ENCODE measurements at regions not wholly inside any gene's neighbourhood (a gene's known extent, or its start where the extent isn't known, plus 50 kb on each side); places are given as distances from the start of the nearest gene placed in this dataset.

DNA sequence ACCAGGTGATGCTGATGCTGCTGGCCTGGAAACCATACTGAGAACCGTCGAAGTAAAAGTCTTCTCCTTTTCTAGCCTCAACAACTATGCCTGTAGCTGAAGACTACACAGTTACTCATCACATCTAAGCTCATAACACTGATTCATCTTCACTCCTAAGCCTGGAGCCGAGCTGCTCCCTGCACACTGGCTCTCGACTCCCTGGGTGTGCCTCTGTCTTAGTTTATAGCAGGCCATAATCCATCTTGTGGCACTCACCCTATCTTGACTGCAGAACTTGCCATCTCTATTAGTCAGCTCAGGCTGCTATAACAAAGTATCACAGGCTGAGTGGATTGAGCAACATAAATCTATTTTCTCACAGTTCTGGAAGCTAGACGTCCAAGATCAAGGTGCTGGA lies 191.0 kb downstream of the UNC5CL start:
- intact Hi-C loops (cut with micrococcal nuclease): loop anchor here (5.0 kb wide), 1 partner anchor 469 kb away; no protein-coding TSS in a partner anchor

DNA sequence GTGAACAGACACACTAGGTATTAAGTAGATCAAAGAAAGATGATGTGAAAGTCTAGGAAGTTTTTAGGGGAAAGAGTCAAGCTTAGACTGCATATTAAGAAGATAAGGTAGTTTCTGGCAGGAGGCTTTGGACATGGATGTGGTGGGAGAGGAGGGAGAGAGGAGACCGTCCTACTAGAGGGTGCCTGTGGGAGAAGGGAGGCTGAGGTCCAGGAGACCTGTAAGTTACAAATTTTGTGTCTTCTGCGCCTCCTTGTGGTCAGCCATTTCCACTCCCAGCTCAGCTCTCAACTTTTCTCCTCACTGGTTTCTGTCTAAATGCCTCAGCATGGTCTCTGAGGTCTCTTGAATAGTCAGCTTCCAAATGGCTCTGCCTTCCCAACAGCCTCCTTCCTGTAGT lies 193.5 kb downstream of the UNC5CL start:
- intact Hi-C loops (cut with micrococcal nuclease): loop anchor here (1.0 to 5.0 kb wide), 4 partner anchors 472 to 980 kb away; no protein-coding TSS in a partner anchor

DNA sequence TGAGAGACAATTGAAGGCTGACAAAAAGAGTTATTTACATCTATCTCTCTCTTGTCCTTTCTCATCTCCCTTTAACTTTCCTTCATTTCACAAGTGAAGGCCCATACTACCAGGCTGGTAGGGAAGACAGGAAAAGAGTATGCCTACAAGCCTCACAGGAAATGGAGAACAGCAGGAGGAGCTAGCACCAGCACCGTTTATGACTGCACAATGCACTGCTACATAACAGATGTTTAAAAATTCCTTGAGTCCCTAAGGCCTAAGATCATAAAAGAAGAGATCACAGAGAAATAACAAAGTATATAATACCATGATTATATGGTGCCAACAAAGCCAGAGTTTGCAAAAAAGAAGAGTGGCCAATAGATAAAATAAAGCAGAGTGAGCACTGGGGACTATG lies 194.8 kb downstream of the UNC5CL start:
- intact Hi-C loops (cut with micrococcal nuclease): no loop called here

DNA sequence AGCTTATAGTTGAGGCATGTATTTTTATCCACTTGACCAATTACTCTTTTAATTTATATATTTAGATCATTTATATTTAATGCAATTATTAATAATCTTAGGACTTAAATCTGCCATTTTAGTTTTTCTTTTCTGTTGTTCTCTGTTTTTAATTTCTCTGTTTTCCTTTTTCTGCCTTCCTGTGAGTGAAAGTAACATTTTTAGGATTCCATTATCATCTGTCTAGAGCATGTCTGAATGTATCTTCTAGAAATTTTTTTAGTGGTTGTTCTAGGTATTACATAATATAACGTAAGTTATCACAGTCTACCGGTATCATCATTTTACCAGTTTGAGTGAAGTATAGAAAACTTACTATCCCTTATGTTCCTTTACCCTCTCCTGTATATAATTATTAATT lies 197.3 kb downstream of the UNC5CL start:
- intact Hi-C loops (cut with micrococcal nuclease): no loop called here

DNA sequence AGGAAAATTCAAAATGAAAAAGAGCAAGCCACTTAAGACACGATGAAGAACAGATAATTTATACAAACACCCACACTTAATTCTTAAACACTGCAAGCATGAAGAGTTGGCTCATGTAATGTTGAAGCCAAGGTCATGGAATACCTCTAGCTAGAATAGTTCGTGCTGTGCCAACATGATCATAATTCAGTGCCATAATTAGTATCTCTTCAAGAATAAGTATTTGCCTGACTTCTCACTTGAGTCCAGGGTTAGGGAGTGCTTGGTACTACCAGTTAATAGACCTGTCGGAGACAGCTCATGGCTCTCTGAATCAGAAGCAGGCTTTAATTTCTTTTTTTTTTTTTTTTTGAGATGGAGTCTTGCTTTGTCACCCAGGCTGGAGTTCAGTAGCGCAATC lies 206.3 kb downstream of the UNC5CL start:
- intact Hi-C loops (cut with micrococcal nuclease): no loop called here

DNA sequence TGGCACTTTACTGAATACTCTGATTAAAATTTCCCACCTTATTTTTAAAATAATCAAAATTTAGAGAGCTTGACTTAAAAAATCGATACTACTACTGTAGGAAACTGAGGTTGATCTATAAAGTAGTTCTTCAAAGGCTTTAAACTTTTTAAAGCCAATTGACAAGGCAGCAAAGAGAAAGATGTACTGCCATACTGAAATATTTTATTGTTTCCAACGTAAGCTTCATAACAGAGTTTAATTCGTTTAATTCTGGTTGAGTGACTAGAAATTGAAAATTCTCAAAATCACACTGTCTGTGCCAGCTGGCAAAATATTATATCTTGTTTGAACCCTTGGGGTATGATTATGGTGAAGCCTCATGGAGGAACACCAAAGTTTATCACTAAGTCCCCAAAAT lies 207.6 kb downstream of the UNC5CL start:
- intact Hi-C loops (cut with micrococcal nuclease): no loop called here

DNA sequence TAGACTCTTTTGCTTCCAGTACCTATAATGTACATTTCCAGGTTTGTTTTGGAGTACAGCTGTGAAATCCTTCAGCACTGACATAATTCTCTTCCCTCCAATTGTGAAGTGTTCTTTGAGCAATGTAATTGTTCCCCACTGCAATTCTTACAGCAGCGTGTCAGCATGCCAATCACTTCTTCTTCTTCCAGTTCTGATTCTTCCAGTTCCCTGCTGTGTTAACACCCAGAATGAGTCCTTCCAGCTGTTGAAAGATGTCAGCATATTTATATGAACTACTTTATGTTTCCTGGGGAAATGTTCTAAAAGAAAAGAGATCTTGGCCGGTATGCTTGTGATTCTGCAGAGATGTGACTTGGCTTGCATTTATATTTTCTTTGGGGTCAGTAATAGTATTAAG lies 213.9 kb downstream of the UNC5CL start:
- intact Hi-C loops (cut with micrococcal nuclease): no loop called here

DNA sequence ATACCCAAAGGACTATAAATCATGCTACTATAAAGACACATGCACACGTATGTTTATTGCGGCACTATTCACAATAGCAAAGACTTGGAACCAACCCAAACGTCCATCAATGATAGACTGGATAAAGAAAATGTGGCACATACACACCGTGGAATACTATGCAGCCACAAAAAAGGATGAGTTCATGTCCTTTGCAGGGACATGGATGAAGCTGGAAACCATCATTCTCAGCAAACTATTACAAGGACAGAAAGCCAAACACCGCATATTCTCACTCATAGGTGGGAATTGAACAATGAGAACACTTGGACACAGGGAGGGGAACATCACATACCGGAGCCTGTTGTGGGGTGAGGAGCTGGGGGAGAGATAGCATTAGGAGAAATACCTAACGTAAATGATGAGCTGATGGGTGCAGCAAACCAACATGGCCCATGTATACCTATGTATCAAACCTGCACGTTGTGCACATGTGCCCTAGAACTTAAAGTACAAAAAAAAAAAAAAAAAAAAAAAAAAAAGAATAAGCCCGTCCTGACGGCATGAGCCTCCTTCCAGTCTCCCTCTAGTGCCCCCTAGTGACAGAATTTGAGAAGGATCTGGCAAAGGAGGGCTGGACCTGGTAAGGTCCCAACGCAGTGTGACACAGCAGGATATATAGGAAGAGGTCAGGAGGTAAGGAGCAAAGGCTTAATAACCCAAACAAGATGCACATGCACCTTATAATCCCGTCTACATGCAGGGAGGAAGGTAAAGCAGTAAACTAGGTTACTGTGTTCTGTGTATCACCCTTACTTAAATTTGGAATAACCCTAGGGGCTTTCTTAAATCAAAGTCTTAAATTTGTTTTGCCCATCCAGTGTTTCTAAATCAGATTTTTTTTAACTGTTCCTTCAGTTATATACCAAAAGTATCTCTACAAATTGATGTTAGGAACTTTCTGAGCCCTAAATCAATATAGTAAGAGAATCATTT lies 214.8 kb downstream of the UNC5CL start:
- intact Hi-C loops (cut with micrococcal nuclease): loop anchor here (1.0 kb wide), 2 partner anchors 274 to 496 kb away; no protein-coding TSS in a partner anchor

DNA sequence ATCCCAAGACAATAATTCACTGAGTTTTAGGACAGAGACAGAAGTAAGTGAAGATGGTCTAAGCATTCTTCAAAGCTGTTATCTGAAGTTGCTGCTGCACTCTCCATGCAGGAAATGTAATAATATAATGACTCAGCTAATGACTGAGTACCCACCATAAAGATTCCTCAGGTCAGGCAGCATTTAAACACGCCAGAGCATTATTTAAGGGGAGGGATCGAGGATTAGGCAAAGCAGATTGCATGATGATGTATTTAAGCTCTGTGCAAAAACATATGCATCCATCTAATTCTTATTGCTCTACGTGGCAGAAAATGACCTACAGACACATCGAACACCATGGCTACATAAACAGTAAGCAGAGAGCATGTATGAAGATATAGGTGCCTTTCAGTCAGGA lies 216.4 kb downstream of the UNC5CL start:
- intact Hi-C loops (cut with micrococcal nuclease): no loop called here

DNA sequence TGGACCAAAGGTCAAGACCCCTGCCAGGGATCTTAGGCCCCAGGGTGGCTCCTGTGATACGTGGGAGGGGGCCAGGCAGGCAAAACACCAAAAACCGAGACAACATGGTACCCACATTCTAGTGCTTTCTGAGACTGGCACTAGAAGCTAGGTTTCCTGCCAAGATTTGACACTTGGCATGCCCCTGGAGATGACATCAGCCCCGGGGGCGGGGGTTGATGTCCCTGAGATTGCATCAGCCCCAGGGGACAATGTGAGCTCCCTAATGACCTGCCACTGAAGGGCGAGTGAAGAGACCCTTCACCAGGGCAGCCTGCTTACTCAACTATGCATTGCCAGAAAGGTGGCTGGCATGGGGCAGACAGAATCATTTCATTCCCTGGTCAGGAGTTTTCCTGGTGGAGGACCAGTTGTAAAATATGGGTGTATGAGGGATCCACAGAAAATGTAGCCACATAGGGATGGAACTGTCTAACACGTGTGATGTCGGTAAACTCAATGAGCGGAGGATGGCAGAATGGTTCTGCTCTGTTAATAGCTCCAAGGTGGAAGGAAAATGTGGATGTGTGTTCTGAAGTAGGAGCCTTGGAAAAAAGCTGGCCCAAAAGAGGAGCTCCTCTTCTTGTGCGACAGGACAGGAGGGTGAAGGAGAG lies 219.7 kb downstream of the UNC5CL start:
- intact Hi-C loops (cut with micrococcal nuclease): no loop called here

DNA sequence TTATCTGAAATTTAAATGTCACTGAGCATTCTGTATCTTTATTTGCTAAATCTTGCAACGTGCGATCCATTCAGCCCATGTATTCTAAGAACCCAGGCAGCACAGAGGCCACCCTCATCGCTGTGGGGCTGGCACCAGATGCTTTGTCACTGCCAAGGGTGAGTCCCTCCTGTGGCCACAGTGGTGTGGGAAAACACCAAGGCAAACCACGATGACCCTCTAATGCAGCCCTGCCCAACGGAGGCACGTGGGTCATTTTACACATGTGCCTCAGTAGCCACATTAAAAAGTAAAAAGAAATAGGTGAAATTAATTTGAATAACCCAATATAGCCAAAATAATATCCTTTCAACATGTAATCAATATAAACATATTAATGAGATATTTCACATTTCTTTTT lies 221.7 kb downstream of the UNC5CL start:
- intact Hi-C loops (cut with micrococcal nuclease): no loop called here

DNA sequence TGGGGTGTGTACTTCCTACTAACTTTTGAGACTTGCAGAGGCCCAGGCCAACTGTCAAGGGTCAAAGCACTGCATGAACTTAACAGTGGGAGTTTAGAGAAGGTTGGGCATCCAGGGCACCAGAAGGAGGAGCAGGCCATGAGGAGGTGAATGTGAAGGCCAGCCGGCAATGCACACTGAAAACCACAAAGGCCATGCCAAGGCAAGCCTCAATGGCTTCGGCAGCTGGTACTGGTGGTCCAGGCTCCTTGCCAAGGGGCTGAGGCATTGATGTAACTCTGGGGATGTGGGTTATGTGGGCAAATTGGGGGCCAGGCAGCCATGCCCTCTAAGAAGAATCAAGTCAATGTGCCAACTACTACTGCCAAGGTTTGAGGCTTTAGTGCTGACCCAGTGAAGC lies 222.4 kb downstream of the UNC5CL start:
- intact Hi-C loops (cut with micrococcal nuclease): no loop called here

DNA sequence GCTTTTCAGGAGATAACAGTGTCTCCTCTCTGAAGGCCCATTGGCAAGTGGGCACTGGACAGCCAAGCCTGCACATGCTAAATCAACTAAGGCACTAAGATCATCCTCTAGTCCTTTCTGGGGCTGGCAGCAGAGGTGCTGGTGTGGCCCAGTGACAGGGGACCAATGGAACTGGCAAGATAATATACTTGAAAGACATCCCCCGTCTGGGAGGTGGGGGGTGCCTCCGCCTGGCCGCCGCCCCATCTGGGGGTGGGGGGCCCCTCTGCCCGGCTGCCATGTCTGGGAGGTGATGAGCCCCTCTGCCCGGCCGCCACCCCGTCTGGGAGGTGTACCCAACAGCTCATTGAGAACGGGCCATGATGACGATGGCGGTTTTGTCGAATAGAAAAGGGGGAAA lies 223.3 kb downstream of the UNC5CL start:
- intact Hi-C loops (cut with micrococcal nuclease): no loop called here

DNA sequence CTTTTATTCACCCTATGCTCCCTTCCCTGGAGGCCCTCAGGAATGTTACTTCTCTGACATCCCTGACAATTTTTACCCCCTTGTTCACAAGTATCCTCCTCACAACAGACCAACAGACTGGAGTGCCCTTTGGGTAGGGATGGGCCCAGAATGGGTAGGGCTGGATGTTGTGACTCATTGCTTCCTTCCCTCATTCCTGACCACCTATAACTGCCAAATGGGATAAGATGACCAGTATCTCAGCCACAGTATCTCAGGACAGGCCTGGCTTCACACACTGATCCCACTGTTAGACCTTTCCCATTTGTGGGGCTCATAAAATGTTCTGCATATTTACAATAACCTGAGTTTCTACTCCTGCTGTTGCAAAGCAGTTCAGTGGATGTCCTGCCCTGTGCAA lies 223.0 kb upstream of the LRFN2 start:
- intact Hi-C loops (cut with micrococcal nuclease): no loop called here

DNA sequence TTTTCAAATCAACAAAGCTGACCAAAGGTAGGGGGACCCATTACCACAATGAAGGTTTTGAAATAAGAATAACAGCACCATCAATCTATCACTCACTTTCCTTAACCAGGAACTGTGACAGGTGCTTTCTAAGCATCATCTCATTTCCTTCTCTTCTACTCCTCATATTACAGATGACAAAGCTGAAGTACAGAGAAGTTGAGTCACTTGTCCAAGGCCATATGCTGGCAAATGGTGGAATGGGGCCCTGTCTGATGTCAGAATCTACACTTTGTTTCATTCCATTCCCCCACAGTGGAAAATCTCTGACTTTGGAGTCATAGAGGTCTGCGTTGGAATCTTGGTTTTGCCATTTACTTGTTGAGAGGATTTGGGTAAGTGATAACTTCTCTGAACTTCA lies 222.5 kb upstream of the LRFN2 start:
- intact Hi-C loops (cut with micrococcal nuclease): no loop called here

DNA sequence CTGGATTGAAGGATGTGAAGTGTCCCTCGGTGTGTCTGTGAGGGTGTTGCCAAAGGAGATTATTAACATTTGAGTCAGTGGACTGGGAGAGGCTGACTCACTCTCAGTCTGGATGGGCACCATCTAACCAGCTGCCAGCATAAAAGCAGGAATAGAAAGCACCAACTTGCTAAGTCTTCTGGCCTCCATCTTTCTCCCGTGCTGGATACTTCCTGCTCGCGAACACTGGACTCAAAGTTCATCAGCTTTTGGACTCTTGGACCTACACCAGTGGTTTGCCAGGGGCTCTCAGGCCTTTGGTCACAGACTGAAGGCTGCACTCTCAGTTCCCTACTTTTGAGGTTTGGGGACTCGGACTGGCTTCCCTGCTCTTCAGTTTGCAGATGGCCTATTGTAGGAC lies 220.3 kb upstream of the LRFN2 start:
- intact Hi-C loops (cut with micrococcal nuclease): no loop called here

DNA sequence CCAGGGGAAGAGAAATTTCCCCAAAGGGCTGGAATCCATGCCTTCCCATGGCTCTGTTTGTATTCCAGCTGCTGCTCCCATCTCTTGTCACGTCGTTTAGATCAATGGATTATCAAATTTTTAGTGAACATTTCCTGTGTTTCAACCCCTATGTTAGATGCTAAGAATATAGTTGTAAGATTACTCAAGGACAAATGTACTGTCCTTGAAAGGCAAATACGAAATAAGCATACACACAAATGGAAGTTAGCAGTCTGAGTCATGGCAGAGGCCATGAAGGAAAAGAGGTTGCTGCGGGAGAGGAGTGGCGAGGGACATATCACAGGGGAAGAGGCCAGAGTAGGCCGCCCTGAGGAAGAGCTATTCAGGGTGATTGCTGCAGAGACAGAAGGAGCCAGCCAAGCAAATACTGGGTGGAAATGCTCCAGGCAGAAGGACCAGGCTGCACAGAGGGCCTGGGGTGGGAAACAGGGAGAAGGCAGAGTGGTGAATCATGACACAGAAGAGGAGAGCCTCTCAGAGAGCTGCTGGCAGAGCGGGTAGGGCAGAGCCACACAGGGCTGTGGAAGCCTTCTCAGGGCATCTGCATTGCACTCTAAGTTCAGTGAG lies 219.2 kb upstream of the LRFN2 start:
- intact Hi-C loops (cut with micrococcal nuclease): no loop called here

DNA sequence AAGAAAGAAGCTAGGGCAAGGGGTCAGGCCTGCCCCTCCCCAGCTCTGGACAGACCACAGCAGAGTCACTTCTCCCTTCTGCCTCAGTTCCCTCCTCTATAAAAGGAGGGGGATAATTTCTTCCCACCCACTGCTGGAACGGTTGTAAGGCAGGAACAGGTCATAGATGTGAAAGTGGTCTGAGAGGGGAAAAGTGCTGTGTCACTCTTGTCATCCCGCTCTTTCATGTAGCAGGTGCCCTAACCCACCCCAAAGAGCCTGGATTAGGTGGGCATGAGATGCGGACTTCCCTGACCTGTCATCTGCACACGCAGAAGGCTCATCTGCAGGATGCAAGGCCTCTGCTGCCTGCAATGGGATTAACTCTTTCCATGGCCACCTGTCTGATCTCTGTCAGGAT lies 218.2 kb upstream of the LRFN2 start:
- intact Hi-C loops (cut with micrococcal nuclease): no loop called here

DNA sequence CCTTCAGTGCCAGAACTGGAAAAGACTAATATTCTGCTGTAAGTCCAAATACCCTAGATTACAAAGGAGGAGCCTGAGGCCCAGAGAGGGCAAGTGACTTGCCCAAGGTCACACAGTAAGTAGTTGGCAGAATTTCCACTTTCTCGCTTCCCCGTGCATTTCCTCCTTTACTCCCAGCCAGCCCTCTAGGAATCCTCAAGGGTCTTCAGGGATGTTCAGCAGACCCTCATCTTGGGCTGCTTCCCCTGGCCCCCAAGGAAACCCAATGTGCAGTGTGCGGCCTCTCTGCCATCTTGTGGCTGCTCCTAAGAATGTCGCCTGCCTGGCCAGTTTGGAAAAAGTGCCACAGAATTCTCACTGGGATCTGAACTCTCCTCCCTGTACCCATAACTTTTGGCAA lies 217.7 kb upstream of the LRFN2 start:
- intact Hi-C loops (cut with micrococcal nuclease): no loop called here

DNA sequence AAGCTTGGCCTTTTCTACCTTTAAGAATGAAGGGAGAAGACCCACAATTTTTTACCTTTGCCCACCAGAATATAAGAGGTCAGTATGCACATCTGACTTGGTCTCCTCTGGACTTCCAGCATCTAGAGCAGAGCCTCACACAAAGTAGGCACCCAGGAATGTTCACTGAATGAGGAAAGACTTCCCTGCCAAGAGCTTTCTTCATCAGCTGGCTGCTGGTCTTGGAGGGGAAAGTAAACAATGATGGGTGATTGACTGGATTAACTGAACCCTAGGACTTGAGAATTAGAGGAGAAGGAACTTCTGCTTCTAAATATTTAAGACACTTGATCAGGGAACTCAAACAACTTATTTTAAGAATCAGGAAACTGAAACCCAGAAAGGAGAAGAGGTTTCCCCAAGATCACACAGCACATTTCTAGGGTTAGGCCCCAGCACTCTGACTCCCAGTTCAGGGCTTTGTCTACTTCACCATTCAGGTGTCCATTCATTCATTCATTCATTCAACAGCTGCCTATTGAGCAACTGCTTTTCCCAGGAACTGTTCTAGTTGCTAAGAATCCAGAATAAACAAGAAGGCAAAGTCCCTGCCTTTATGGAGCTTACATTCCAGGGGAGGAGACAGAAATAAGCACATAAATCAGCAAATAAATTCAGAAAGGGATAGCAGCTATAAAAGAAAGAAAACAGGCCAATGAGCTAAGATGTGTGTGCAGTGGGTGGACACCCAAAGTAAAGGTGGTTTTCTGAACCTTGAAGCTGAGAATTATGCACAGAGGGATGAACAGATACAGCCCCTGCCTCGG lies 216.9 kb upstream of the LRFN2 start:
- intact Hi-C loops (cut with micrococcal nuclease): no loop called here

DNA sequence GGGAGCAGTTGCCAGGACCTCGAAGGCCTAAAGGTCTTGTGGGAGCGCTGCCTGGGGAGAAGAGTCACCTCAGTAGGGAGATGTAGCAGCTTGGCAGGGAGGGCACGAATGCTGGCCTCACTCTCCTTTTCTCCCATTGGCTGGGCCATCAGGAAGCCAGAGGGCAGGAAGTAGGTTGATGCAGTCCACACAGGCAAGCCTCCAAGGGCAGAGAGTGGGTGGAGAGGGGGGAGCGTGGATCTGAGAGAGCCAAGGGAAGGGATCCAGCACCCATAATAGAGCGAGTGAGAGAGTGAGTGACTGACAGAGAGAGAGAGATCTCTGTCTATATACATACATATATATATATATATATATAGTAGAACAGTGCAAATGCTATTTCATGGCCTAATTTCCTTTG lies 215.3 kb upstream of the LRFN2 start:
- intact Hi-C loops (cut with micrococcal nuclease): no loop called here

Measured in T-helper 1 cell treated with Interleukin-12 subunit alpha and Interleukin-12 subunit beta and Interleukin-4 antibody, amounts not matched to agents 30 ng/mL and 1 ng/mL, for 36 hours (primary cell).